GM12892 (cell line): ENCODE measurements at regions not wholly inside any gene's neighbourhood (a gene's known extent, or its start where the extent isn't known, plus 50 kb on each side); places are given as distances from the start of the nearest gene placed in this dataset.

Experiments
- POLR2A ChIP-seq: IDR thresholded peaks from 2 replicates; pipeline ENCODE4 v1.6.1; 2011; ENCODE audit warnings: low read depth, low read length, control low read depth
- POLR2AphosphoS5 ChIP-seq: IDR thresholded peaks from 2 replicates; pipeline ENCODE4 v1.6.1; 2011; ENCODE audit warnings: low read depth, low read length, control low read depth

DNA sequence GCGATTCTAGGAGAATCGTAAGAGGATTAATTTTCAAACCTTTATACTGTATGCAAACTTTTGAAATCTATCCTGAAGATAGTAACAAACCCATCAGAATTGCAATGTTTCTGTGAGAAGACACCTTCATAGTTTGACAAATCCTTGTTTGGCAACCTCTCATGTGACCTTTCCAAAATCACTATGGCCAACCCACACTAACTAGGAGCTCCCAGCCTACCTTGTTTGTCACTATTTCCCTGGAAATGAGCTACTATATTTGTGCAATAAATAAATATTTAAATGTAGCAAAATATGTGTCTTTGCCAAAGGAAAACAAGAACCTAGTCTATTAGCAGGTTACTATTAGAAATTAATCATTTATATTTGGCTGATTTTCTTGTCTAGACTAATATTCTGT is 173.7 kb downstream of the PPP1R2C start:
- TF ChIP-seq POLR2A (no peak), POLR2AphosphoS5 (no peak)
